ENCODE measurements at regions not wholly inside any gene's neighbourhood (a gene's known extent, or its start where the extent isn't known, plus 50 kb on each side); places are given as distances from the start of the nearest gene placed in this dataset.

DNA sequence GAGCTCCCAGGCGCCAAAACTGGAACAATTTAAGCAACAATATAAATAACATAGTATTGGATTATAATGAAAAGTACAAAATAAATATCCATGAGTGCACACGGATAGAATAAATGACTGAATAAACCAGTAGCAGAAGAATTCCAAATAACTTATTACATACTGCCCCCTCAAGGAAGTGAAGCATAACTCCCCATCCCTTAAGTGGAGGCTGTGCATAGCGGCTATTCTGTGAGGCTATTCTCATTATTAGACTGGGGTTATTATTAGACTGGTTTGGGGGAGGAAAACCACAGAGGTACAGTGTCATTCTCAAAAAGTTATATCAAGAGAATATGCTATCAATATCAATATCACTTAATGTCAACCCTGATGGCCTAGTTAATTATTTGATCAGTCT, 94.4 kb upstream of the SIRPA start:
- TF ChIP-seq CTCF (IDR thresholded peaks at IDR 0.05) (no peak), POLR2A (IDR thresholded peaks at IDR 0.05) (no peak), POLR2AphosphoS5 (IDR thresholded peaks at IDR 0.05) (no peak)
